HEK293T (cell line): ENCODE measurements at regions not wholly inside any gene's neighbourhood (a gene's known extent, or its start where the extent isn't known, plus 50 kb on each side); places are given as distances from the start of the nearest gene placed in this dataset.

Experiments used
- ELF4 ChIP-seq: fragments of 450-650 bp; IDR thresholded peaks from 2 replicates; pipeline ENCODE4 v1.6.1; 2017; ENCODE audit warnings: antibody characterized with exemption
- SP1 ChIP-seq: fragments of 450-650 bp; IDR thresholded peaks from 2 replicates; pipeline ENCODE4 v1.6.1; 2017
- SUZ12 ChIP-seq: fragments of 450-650 bp; IDR thresholded peaks from 2 replicates; pipeline ENCODE4 v1.6.1; 2016; ENCODE audit warnings: mild to moderate bottlenecking

- TF ChIP-seq ELF4 (no peak), SP1 (no peak), SUZ12 (no peak)
Measured at GRCh38 chr16:77085981-77086380, 105.0 kb upstream of the MON1B start.
